WTC11 (cell line): ENCODE measurements at regions not wholly inside any gene's neighbourhood (a gene's known extent, or its start where the extent isn't known, plus 50 kb on each side); places are given as distances from the start of the nearest gene placed in this dataset.

Source experiments
- ATAC-seq: fragments of 200-7000 bp; cut with Tn5 transposase; 2 replicates; pipeline ENCODE4 v1.10.0; 2021; ENCODE audit warnings: mild to moderate bottlenecking, moderate library complexity
- CTCF ChIA-PET: fragments of 300-600 bp; sonication (Branson Sonifier 250); formaldehyde crosslinking; loops from one replicate; lab custom pipeline; 2021; ENCODE audit warnings: antibody characterized with exemption; lab: Charles Lee
- POLR2A ChIA-PET: fragments of 350-600 bp; sonication (Branson Sonifier 250); formaldehyde crosslinking; loops from one replicate; lab custom pipeline; 2021; ENCODE audit warnings: antibody characterized with exemption; lab: Charles Lee
- DNase-seq: peaks from one replicate; pipeline ENCODE4 v3.0.0; 2021; ENCODE audit warnings: low spot score
- H3K27ac Mint-ChIP-seq: 2 replicates; pipeline ENCODE4 v1.8.0; 2021; ENCODE audit warnings: mixed read lengths
- H3K27me3 Mint-ChIP-seq: 2 replicates; pipeline ENCODE4 v1.8.0; 2021; ENCODE audit warnings: low read depth, mild to moderate bottlenecking, moderate library complexity, mixed read lengths
- H3K36me3 Mint-ChIP-seq: 2 replicates; pipeline ENCODE4 v1.8.0; 2021; ENCODE audit warnings: mixed read lengths
- H3K4me1 Mint-ChIP-seq: 2 replicates; pipeline ENCODE4 v1.8.0; 2022; ENCODE audit warnings: mixed read lengths
- H3K4me3 Mint-ChIP-seq: 2 replicates; pipeline ENCODE4 v1.8.0; 2021; ENCODE audit warnings: mild to moderate bottlenecking, moderate library complexity, mixed read lengths
- H3K9me3 Mint-ChIP-seq: 2 replicates; pipeline ENCODE4 v1.8.0; 2021; ENCODE audit warnings: mixed read lengths
- ATF6 ChIP-seq: sonication (generic); formaldehyde crosslinking; IDR thresholded peaks from 2 replicates; pipeline ENCODE4 v1.8.1; 2023; ENCODE audit warnings: mild to moderate bottlenecking, missing genetic modification reagents
- CBFB ChIP-seq: sonication (generic); formaldehyde crosslinking; IDR thresholded peaks from 2 replicates; pipeline ENCODE4 v1.8.1; 2022; ENCODE audit warnings: mild to moderate bottlenecking, low read depth, missing genetic modification reagents
- CREM ChIP-seq: sonication (generic); formaldehyde crosslinking; IDR thresholded peaks from 2 replicates; pipeline ENCODE4 v1.8.1; 2022; ENCODE audit warnings: mild to moderate bottlenecking, missing genetic modification reagents, moderate library complexity
- GRHL2 ChIP-seq: fragments of 250-450 bp; sonication (Bioruptor Pico); IDR thresholded peaks from 2 replicates; pipeline ENCODE4 v1.8.0; 2022; ENCODE audit warnings: mild to moderate bottlenecking, moderate library complexity; ENCODE audit not compliant: insufficient replicate concordance, severe bottlenecking
- GTF2I ChIP-seq: fragments of 250-450 bp; sonication (Bioruptor Pico); conservative IDR thresholded peaks from 2 replicates; pipeline ENCODE4 v1.4.0; 2021; ENCODE audit warnings: mild to moderate bottlenecking
- HMGXB4 ChIP-seq: sonication (generic); formaldehyde crosslinking; IDR thresholded peaks from 2 replicates; pipeline ENCODE4 v1.8.1; 2023; ENCODE audit warnings: mild to moderate bottlenecking, moderate library complexity, missing genetic modification reagents
- JUN ChIP-seq: sonication (generic); formaldehyde crosslinking; IDR thresholded peaks from 2 replicates; pipeline ENCODE4 v1.8.0; 2023; ENCODE audit warnings: mild to moderate bottlenecking, missing genetic modification reagents
- MYBL2 ChIP-seq: sonication (generic); formaldehyde crosslinking; IDR thresholded peaks from 2 replicates; pipeline ENCODE4 v1.8.1; 2023; ENCODE audit warnings: mild to moderate bottlenecking, moderate library complexity, missing genetic modification reagents
- NFE2L1 ChIP-seq: sonication (generic); formaldehyde crosslinking; IDR thresholded peaks from 2 replicates; pipeline ENCODE4 v1.8.1; 2023; ENCODE audit warnings: missing genetic modification reagents
- NR3C1 ChIP-seq: sonication (generic); formaldehyde crosslinking; conservative IDR thresholded peaks from 2 replicates; pipeline ENCODE4 v1.8.1; 2023; ENCODE audit warnings: low read depth, mild to moderate bottlenecking, missing genetic modification reagents
- SMAD3 ChIP-seq: sonication (generic); formaldehyde crosslinking; IDR thresholded peaks from 2 replicates; pipeline ENCODE4 v1.8.0; 2022; ENCODE audit warnings: missing genetic modification reagents, mild to moderate bottlenecking, borderline replicate concordance
- SOX15 ChIP-seq: fragments of 250-450 bp; sonication (Bioruptor Pico); IDR thresholded peaks from 2 replicates; pipeline ENCODE4 v1.9.0; 2021; ENCODE audit warnings: mild to moderate bottlenecking
- TEAD4 ChIP-seq: sonication (generic); formaldehyde crosslinking; IDR thresholded peaks from 2 replicates; pipeline ENCODE4 v1.8.0; 2022; ENCODE audit warnings: mild to moderate bottlenecking, missing genetic modification reagents
- ZNF232 ChIP-seq: sonication (generic); formaldehyde crosslinking; IDR thresholded peaks from 2 replicates; pipeline ENCODE4 v1.8.0; 2022; ENCODE audit warnings: mild to moderate bottlenecking, missing genetic modification reagents
- ZNF416 ChIP-seq: fragments of 250-450 bp; sonication (Bioruptor Pico); IDR thresholded peaks from 2 replicates; pipeline ENCODE4 v1.9.0; 2021; ENCODE audit warnings: mild to moderate bottlenecking, inconsistent platforms
- ZNF423 ChIP-seq: fragments of 250-450 bp; sonication (Bioruptor Pico); IDR thresholded peaks from 2 replicates; pipeline ENCODE4 v2.1.2; 2022; ENCODE audit warnings: mild to moderate bottlenecking, moderate library complexity
- TF ChIP-seq, protein P1 (sequence below): fragments of 250-450 bp; sonication (Bioruptor Pico); IDR thresholded peaks from 2 replicates; pipeline ENCODE4 v1.9.0; 2021; ENCODE audit warnings: mild to moderate bottlenecking
- TF ChIP-seq, protein P2 (sequence below): sonication (generic); formaldehyde crosslinking; conservative IDR thresholded peaks from 2 replicates; pipeline ENCODE4 v1.8.1; 2023; ENCODE audit warnings: mild to moderate bottlenecking, low read depth, missing genetic modification reagents, moderate library complexity
- TF ChIP-seq, protein P3 (sequence below): fragments of 250-450 bp; sonication (Bioruptor Pico); IDR thresholded peaks from 2 replicates; pipeline ENCODE4 v1.9.0; 2021; ENCODE audit warnings: moderate library complexity, mild to moderate bottlenecking, inconsistent platforms, borderline replicate concordance
- TF ChIP-seq, protein P4 (sequence below): fragments of 250-450 bp; sonication (Bioruptor Pico); IDR thresholded peaks from 2 replicates; pipeline ENCODE4 v1.9.0; 2021; ENCODE audit warnings: mild to moderate bottlenecking, borderline replicate concordance
- TF ChIP-seq, protein P5 (sequence below): sonication (generic); formaldehyde crosslinking; IDR thresholded peaks from 2 replicates; pipeline ENCODE4 v1.8.0; 2022; ENCODE audit warnings: mild to moderate bottlenecking, missing genetic modification reagents
- TF ChIP-seq, protein P6 (sequence below): sonication (generic); formaldehyde crosslinking; IDR thresholded peaks from 2 replicates; pipeline ENCODE4 v1.8.1; 2022; ENCODE audit warnings: mild to moderate bottlenecking, moderate library complexity, missing genetic modification reagents

GRCh38 chr9:7567687-7568086 is 231.9 kb downstream of the DMAC1 start:
- ATAC-seq (no peak), DNase-seq (no peak)
- Mint-ChIP-seq H3K27ac (no peak overlapping the region), H3K4me1 (0 out of 2 replicates have a peak, but pooled peaks cover under 1% of the 10 kb centered on the region), H3K9me3 (no peaks in the 10 kb centered on the region), H3K36me3 (no peaks in the 10 kb centered on the region), H3K27me3 (no peaks in the 10 kb centered on the region), H3K4me3 (no peak overlapping the region)
- TF ChIP-seq HMGXB4 (CRISPR knock-in tag) (no peak), GRHL2 (no peak), SOX15 (CRISPR knock-in tag) (no peak), NFE2L1 (CRISPR knock-in tag) (no peak), ZNF232 (CRISPR knock-in tag) (no peak), MYBL2 (CRISPR knock-in tag) (no peak), TEAD4 (CRISPR knock-in tag) (no peak), CBFB (no peak)
- TF ChIP-seq, protein P1, sequence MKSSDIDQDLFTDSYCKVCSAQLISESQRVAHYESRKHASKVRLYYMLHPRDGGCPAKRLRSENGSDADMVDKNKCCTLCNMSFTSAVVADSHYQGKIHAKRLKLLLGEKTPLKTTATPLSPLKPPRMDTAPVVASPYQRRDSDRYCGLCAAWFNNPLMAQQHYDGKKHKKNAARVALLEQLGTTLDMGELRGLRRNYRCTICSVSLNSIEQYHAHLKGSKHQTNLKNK: no peak
- TF ChIP-seq, protein P2, sequence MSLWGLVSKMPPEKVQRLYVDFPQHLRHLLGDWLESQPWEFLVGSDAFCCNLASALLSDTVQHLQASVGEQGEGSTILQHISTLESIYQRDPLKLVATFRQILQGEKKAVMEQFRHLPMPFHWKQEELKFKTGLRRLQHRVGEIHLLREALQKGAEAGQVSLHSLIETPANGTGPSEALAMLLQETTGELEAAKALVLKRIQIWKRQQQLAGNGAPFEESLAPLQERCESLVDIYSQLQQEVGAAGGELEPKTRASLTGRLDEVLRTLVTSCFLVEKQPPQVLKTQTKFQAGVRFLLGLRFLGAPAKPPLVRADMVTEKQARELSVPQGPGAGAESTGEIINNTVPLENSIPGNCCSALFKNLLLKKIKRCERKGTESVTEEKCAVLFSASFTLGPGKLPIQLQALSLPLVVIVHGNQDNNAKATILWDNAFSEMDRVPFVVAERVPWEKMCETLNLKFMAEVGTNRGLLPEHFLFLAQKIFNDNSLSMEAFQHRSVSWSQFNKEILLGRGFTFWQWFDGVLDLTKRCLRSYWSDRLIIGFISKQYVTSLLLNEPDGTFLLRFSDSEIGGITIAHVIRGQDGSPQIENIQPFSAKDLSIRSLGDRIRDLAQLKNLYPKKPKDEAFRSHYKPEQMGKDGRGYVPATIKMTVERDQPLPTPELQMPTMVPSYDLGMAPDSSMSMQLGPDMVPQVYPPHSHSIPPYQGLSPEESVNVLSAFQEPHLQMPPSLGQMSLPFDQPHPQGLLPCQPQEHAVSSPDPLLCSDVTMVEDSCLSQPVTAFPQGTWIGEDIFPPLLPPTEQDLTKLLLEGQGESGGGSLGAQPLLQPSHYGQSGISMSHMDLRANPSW (CRISPR knock-in tag): no peak
- TF ChIP-seq, protein P3, sequence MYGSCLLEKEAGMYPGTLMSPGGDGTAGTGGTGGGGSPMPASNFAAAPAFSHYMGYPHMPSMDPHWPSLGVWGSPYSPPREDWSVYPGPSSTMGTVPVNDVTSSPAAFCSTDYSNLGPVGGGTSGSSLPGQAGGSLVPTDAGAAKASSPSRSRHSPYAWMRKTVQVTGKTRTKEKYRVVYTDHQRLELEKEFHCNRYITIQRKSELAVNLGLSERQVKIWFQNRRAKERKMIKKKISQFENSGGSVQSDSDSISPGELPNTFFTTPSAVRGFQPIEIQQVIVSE (CRISPR knock-in tag): no peak
- POLR2A ChIA-PET: no interaction called here
- CTCF ChIA-PET: no interaction called here

DNA sequence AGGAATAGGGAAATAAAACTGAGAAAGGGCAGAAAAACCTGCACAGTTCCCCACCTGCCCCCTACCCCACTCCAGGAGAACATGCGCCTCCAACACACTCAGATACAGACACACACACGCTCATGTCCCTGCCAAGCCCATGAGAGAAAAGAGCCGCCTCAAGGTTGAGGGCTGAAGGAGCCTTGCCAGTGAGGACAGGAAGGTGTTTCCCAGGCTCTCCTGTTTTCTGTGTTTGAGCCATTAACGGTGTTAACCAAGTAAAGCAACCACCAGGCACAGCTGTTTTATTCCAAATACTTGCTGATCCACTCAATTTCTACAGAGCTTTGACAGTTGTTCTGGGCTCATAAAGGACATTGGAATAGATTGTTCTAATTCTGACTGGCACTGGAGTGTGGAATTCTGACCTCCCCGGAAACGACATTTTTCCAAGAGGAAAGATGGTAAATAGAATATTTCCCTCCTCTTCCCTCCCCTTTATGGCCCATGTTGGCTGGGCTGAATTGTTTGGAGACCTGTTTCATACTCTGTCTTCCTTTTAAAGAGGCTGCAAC is 238.0 kb downstream of the DMAC1 start:
- ATAC-seq (peak; percentile 48), DNase-seq (no peak)
- Mint-ChIP-seq H3K4me1 (peaks cover 19% of the 10 kb centered on the region), H3K27me3 (no peaks in the 10 kb centered on the region), H3K9me3 (no peaks in the 10 kb centered on the region), H3K27ac (no peak overlapping the region), H3K4me3 (no peak overlapping the region), H3K36me3 (no peaks in the 10 kb centered on the region)
- POLR2A ChIA-PET: no interaction called here
- CTCF ChIA-PET: no interaction called here
- TF ChIP-seq ZNF423 (CRISPR knock-in tag) (no peak), ATF6 (no peak), JUN (no peak), NR3C1 (no peak), GTF2I (CRISPR knock-in tag) (no peak), SMAD3 (CRISPR knock-in tag) (no peak), ZNF416 (CRISPR knock-in tag) (no peak), NFE2L1 (CRISPR knock-in tag) (no peak), CREM (CRISPR knock-in tag) (no peak)
- TF ChIP-seq, protein P4, sequence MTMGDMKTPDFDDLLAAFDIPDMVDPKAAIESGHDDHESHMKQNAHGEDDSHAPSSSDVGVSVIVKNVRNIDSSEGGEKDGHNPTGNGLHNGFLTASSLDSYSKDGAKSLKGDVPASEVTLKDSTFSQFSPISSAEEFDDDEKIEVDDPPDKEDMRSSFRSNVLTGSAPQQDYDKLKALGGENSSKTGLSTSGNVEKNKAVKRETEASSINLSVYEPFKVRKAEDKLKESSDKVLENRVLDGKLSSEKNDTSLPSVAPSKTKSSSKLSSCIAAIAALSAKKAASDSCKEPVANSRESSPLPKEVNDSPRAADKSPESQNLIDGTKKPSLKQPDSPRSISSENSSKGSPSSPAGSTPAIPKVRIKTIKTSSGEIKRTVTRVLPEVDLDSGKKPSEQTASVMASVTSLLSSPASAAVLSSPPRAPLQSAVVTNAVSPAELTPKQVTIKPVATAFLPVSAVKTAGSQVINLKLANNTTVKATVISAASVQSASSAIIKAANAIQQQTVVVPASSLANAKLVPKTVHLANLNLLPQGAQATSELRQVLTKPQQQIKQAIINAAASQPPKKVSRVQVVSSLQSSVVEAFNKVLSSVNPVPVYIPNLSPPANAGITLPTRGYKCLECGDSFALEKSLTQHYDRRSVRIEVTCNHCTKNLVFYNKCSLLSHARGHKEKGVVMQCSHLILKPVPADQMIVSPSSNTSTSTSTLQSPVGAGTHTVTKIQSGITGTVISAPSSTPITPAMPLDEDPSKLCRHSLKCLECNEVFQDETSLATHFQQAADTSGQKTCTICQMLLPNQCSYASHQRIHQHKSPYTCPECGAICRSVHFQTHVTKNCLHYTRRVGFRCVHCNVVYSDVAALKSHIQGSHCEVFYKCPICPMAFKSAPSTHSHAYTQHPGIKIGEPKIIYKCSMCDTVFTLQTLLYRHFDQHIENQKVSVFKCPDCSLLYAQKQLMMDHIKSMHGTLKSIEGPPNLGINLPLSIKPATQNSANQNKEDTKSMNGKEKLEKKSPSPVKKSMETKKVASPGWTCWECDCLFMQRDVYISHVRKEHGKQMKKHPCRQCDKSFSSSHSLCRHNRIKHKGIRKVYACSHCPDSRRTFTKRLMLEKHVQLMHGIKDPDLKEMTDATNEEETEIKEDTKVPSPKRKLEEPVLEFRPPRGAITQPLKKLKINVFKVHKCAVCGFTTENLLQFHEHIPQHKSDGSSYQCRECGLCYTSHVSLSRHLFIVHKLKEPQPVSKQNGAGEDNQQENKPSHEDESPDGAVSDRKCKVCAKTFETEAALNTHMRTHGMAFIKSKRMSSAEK (CRISPR knock-in tag): no peak
- TF ChIP-seq, protein P5, sequence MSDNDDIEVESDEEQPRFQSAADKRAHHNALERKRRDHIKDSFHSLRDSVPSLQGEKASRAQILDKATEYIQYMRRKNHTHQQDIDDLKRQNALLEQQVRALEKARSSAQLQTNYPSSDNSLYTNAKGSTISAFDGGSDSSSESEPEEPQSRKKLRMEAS (CRISPR knock-in tag): no peak
- TF ChIP-seq, protein P6, sequence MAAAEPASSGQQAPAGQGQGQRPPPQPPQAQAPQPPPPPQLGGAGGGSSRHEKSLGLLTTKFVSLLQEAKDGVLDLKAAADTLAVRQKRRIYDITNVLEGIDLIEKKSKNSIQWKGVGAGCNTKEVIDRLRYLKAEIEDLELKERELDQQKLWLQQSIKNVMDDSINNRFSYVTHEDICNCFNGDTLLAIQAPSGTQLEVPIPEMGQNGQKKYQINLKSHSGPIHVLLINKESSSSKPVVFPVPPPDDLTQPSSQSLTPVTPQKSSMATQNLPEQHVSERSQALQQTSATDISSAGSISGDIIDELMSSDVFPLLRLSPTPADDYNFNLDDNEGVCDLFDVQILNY (CRISPR knock-in tag): no peak
